Gastroesophageal sphincter (tissue), 3 donors: ENCODE measurements at regions not wholly inside any gene's neighbourhood (a gene's known extent, or its start where the extent isn't known, plus 50 kb on each side); places are given as distances from the start of the nearest gene placed in this dataset.

Source experiments
- EP300 ChIP-seq: sonication (generic); formaldehyde crosslinking; IDR thresholded peaks from one replicate; pipeline ENCODE4 v1.6.1; 2017; ENCODE audit warnings: antibody characterized with exemption, mild to moderate bottlenecking
- TF ChIP-seq, protein P1 (sequence below), 4 experiments: fragments of 200-600 bp in 2 of 4; fragments of 450-650 bp in 2 of 4; sonication (generic) in 1 of 4; IDR thresholded peaks; one replicate each; pipeline ENCODE4 v1.5.1; 2017 to 2019; ENCODE audit warnings: antibody characterized with exemption in 4 of 4, mild to moderate bottlenecking in 2 of 4, moderate library complexity in 2 of 4

DNA sequence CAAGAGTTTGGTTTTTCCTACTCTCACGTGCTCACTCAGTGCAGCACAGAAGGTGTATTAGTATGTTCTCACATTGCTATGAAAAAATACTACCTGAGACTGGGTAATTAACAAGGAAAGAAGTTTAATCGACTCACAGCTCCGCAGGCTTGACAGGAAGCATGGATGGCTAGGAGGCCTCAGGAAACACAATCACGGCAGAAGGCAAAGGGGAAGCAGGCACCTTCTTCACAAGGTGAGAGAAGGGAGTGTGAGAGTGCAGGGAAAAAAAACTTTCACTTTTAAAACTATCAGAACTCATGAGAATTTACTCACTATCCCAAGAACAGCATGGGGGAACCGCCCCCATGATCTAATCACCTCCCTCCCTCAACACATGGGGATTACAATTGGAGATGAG, 185.8 kb upstream of the TMPO start:
- TF ChIP-seq, protein P1, sequence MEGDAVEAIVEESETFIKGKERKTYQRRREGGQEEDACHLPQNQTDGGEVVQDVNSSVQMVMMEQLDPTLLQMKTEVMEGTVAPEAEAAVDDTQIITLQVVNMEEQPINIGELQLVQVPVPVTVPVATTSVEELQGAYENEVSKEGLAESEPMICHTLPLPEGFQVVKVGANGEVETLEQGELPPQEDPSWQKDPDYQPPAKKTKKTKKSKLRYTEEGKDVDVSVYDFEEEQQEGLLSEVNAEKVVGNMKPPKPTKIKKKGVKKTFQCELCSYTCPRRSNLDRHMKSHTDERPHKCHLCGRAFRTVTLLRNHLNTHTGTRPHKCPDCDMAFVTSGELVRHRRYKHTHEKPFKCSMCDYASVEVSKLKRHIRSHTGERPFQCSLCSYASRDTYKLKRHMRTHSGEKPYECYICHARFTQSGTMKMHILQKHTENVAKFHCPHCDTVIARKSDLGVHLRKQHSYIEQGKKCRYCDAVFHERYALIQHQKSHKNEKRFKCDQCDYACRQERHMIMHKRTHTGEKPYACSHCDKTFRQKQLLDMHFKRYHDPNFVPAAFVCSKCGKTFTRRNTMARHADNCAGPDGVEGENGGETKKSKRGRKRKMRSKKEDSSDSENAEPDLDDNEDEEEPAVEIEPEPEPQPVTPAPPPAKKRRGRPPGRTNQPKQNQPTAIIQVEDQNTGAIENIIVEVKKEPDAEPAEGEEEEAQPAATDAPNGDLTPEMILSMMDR (IDR thresholded peaks at IDR 0.05) = no peak
- TF ChIP-seq EP300 = no peak
